Panc1 (cell line): ENCODE measurements at regions not wholly inside any gene's neighbourhood (a gene's known extent, or its start where the extent isn't known, plus 50 kb on each side); places are given as distances from the start of the nearest gene placed in this dataset.

ENCODE experiments used
- ATAC-seq: fragments of 200-7000 bp; cut with Tn5 transposase; 2 replicates; pipeline ENCODE4 v1.9.1; 2020; ENCODE audit warnings: mild to moderate bottlenecking, moderate library complexity
- BruUV-seq: library from RNA; stranded (reverse); fragments of 400-500 nt; replicated peaks from 2 replicates; lab custom pipeline; 2021; lab: Mats Ljungman, UMichigan
- CTCF ChIA-PET: fragments of 300-600 bp; sonication (Branson Sonifier 250); formaldehyde crosslinking; loops from one replicate; lab custom pipeline; 2022; ENCODE audit warnings: antibody characterized with exemption; lab: Charles Lee
- POLR2A ChIA-PET: fragments of 300-600 bp; sonication (Branson Sonifier 250); formaldehyde crosslinking; loops from one replicate; lab custom pipeline; 2022; ENCODE audit warnings: antibody characterized with exemption; lab: Charles Lee
- DNase-seq: peaks from one replicate; pipeline ENCODE4 v3.0.0-alpha.2; 2010; ENCODE audit warnings: low read depth, low spot score
- H3K27ac ChIP-seq: 2 replicates; pipeline ENCODE4 v1.5.1; 2011; ENCODE audit warnings: mild to moderate bottlenecking, low read length, inconsistent platforms
- H3K27me3 ChIP-seq: fragments of 200-500 bp; sonication (Bioruptor generic); 2 replicates; pipeline ENCODE4 v1.6.0; 2014; ENCODE audit warnings: low read length, inconsistent platforms; ENCODE audit not compliant: control insufficient read depth, insufficient read depth
- H3K36me3 ChIP-seq: fragments of 200-500 bp; sonication (Bioruptor generic); 2 replicates; pipeline ENCODE4 v1.5.1; 2014; ENCODE audit warnings: inconsistent platforms, mild to moderate bottlenecking, low read length, moderate library complexity; ENCODE audit not compliant: control insufficient read depth, insufficient read depth
- H3K4me1 ChIP-seq: 2 replicates; pipeline ENCODE4 v1.5.1; 2011; ENCODE audit warnings: inconsistent platforms, mild to moderate bottlenecking, low read length, moderate library complexity; ENCODE audit not compliant: control insufficient read depth, insufficient read depth
- H3K4me3 ChIP-seq, 2 experiments: 2 replicates each; pipeline ENCODE4 v1.5.1; 2011 to 2012; ENCODE audit warnings: low read depth in 2 of 2, low read length in 2 of 2, mild to moderate bottlenecking in 2 of 2, inconsistent platforms in 1 of 2, moderate library complexity in 1 of 2
- H3K9me3 ChIP-seq: fragments of 200-500 bp; sonication (Bioruptor generic); 2 replicates; pipeline ENCODE4 v1.5.1; 2014; ENCODE audit warnings: low read depth, mild to moderate bottlenecking, inconsistent platforms, low read length, moderate library complexity; ENCODE audit not compliant: control insufficient read depth, insufficient read depth
- CTCF ChIP-seq: fragments of 450-650 bp; IDR thresholded peaks from 2 replicates; pipeline ENCODE4 v1.5.1; 2017; ENCODE audit warnings: mild to moderate bottlenecking
- POLR2AphosphoS5 ChIP-seq: IDR thresholded peaks from 2 replicates; pipeline ENCODE4 v1.6.1; 2012; ENCODE audit warnings: mild to moderate bottlenecking, low read depth, low read length, moderate library complexity
- REST ChIP-seq, 2 experiments: IDR thresholded peaks; 2 replicates each; pipeline ENCODE4 v1.6.1; 2011 to 2012; ENCODE audit warnings: low read depth in 2 of 2, control low read depth in 1 of 2, low read length in 1 of 2, mild to moderate bottlenecking in 1 of 2, moderate library complexity in 1 of 2; ENCODE audit not compliant: insufficient read depth in 1 of 2
- SIN3A ChIP-seq: IDR thresholded peaks from 2 replicates; pipeline ENCODE4 v1.6.1; 2012; ENCODE audit warnings: low read depth, mild to moderate bottlenecking, low read length, moderate library complexity, borderline replicate concordance; ENCODE audit not compliant: insufficient read depth
- TCF7L2 ChIP-seq: IDR thresholded peaks from 2 replicates; pipeline ENCODE4 v1.6.1; 2011; ENCODE audit warnings: mild to moderate bottlenecking, low read depth, low read length, inconsistent platforms
- in situ Hi-C: cut with HindIII; loops from 2 replicates; pipeline ENCODE4 v1.10.0; 2016; ENCODE audit warnings: low sequenced_read_pairs, low pct_unique_long_range_greater_than_20kb
- intact Hi-C: fragments of 100-400 bp; cut with micrococcal nuclease; formaldehyde crosslinking; loops from one replicate; pipeline ENCODE4 v1.10.0; 2022; ENCODE audit not compliant: unreplicated experiment

- Histone ChIP-seq H3K4me3 (no peak overlapping the region), H3K27ac (no peak overlapping the region), H3K9me3 (no peaks in the 10 kb centered on the region), H3K27me3 (no peaks in the 10 kb centered on the region), H3K36me3 (no peaks in the 10 kb centered on the region), H3K4me1 (no peaks in the 10 kb centered on the region)
- no peak for TF ChIP-seq CTCF
- TF ChIP-seq TCF7L2, result no peak
- ATAC-seq, result no peak
- CTCF ChIA-PET, result no interaction called here
- no peak for DNase-seq
- BruUV-seq, result no TSS peak
- POLR2A ChIA-PET, result no interaction called here
- intact Hi-C loops, result no loop called here
- in situ Hi-C loops, result no loop called here
Observed at GRCh38 chr12:114547636-114548035, 136.3 kb downstream of the TBX3 start.

- no peak for TF ChIP-seq TCF7L2
- TF ChIP-seq REST (IDR thresholded peaks at IDR 0.05; ENCODE audit: insufficient read depth in 1 of 2, low read depth in 2 of 2, low read length in 1 of 2), result no peak
- no peak for TF ChIP-seq SIN3A
- TF ChIP-seq POLR2AphosphoS5, result no peak
- TF ChIP-seq CTCF, result no peak
- in situ Hi-C loops, result no loop called here
- ChIA-PET CTCF (no interaction called here), POLR2A (no interaction called here)
- ATAC-seq, result no peak
- no peaks in the 10 kb centered on the region for H3K9me3 ChIP-seq
- H3K4me3 ChIP-seq, result no peak overlapping the region
- BruUV-seq, result no TSS peak
- H3K27ac ChIP-seq, result no peak overlapping the region
- no peaks in the 10 kb centered on the region for H3K4me1 ChIP-seq
- 0 out of 2 replicates have a peak, but pooled peaks cover 2% of the 10 kb centered on the region for H3K27me3 ChIP-seq
- intact Hi-C loops, result no loop called here
- no peaks in the 10 kb centered on the region for H3K36me3 ChIP-seq
- no peak for DNase-seq
Observed at GRCh38 chr12:114530417-114530816, 124.5 kb upstream of the TBX5 start.
